Endothelial cell of umbilical vein (primary cell): ENCODE measurements at regions not wholly inside any gene's neighbourhood (a gene's known extent, or its start where the extent isn't known, plus 50 kb on each side); places are given as distances from the start of the nearest gene placed in this dataset.

Experiments
- BruUV-seq: library from RNA; stranded (reverse); fragments of 400-500 nt; replicated peaks from 2 replicates; lab custom pipeline; 2021; lab: Mats Ljungman, UMichigan
- CTCF ChIA-PET: fragments of 300-600, 350-600 bp; sonication (Branson Sonifier 250); formaldehyde crosslinking; loops from one replicate; lab custom pipeline; 2021; ENCODE audit warnings: antibody characterized with exemption, inconsistent platforms; lab: Charles Lee
- POLR2A ChIA-PET: fragments of 300-600, 350-600 bp; sonication (Branson Sonifier 250); formaldehyde crosslinking; loops from one replicate; lab custom pipeline; 2021; ENCODE audit warnings: antibody characterized with exemption, inconsistent platforms; lab: Charles Lee
- DNase-seq: peaks from one replicate; pipeline ENCODE4 v3.0.0-alpha.2; 2011; ENCODE audit warnings: low read depth, low spot score
- FAIRE-seq: peaks from 2 replicates; lab custom pipeline; 2011; peaks lifted over from hg19 to GRCh38; lab: Jason Lieb, UNC
- H2AFZ ChIP-seq: 2 replicates; pipeline ENCODE4 v1.6.0; 2012; ENCODE audit warnings: low read depth, low read length, control low read depth, inconsistent platforms
- H3K27ac ChIP-seq: 2 replicates; pipeline ENCODE4 v1.5.1; 2011; ENCODE audit warnings: low read depth, mild to moderate bottlenecking, control low read depth, low read length, moderate library complexity; ENCODE audit not compliant: insufficient read depth
- H3K27me3 ChIP-seq, 2 experiments: 2 replicates each; pipeline versions ENCODE4 v1.6.0 to v1.6.1; 2011; ENCODE audit warnings: low read length in 2 of 2, mixed read lengths in 1 of 2; ENCODE audit not compliant: control insufficient read depth in 2 of 2, insufficient read depth in 2 of 2
- H3K36me3 ChIP-seq, 2 experiments: 2 replicates in 1 of 2; 3 replicates in 1 of 2; pipeline ENCODE4 v1.5.1; 2011; ENCODE audit warnings: low read length in 2 of 2, mild to moderate bottlenecking in 1 of 2, moderate library complexity in 1 of 2; ENCODE audit not compliant: control insufficient read depth in 2 of 2, insufficient read depth in 2 of 2; ENCODE audit errors: extremely low read depth in 1 of 2
- H3K4me1 ChIP-seq: 3 replicates; pipeline ENCODE4 v1.5.1; 2011; ENCODE audit warnings: mild to moderate bottlenecking, low read length; ENCODE audit not compliant: control insufficient read depth, insufficient read depth; ENCODE audit errors: extremely low read depth
- H3K4me2 ChIP-seq: 2 replicates; pipeline ENCODE4 v1.6.1; 2011; ENCODE audit warnings: low read length, control low read depth, mixed read lengths; ENCODE audit not compliant: insufficient read depth
- H3K4me3 ChIP-seq, 3 experiments: fragments of 200-600 bp in 1 of 3; sonication (generic), shearing (Covaris generic) in 1 of 3; replicated peaks in 1 of 3; 2 replicates each; pipeline ENCODE4 v1.5.1; 2011 to 2016; ENCODE audit warnings: control low read depth in 3 of 3, low read length in 3 of 3, mild to moderate bottlenecking in 2 of 3, inconsistent platforms in 1 of 3, low read depth in 1 of 3, moderate library complexity in 1 of 3; ENCODE audit not compliant: insufficient read depth in 1 of 3
- H3K79me2 ChIP-seq: 2 replicates; pipeline ENCODE4 v1.6.0; 2012; ENCODE audit warnings: low read length, inconsistent platforms; ENCODE audit not compliant: control insufficient read depth, insufficient read depth
- H3K9ac ChIP-seq: replicated peaks from 2 replicates; pipeline ENCODE3; 2011; ENCODE audit warnings: low read length, control low read depth; ENCODE audit not compliant: insufficient read depth; ENCODE audit errors: extremely low read depth
- H3K9me1 ChIP-seq: replicated peaks from 3 replicates; pipeline ENCODE4 v1.6.0; 2011; ENCODE audit warnings: mild to moderate bottlenecking, low read length; ENCODE audit not compliant: control insufficient read depth, insufficient read depth; ENCODE audit errors: extremely low read depth
- H3K9me3 ChIP-seq: replicated peaks from 2 replicates; pipeline ENCODE4 v1.5.1; 2012; ENCODE audit warnings: low read length, inconsistent platforms; ENCODE audit not compliant: control insufficient read depth, insufficient read depth
- H4K20me1 ChIP-seq: replicated peaks from 2 replicates; pipeline ENCODE3; 2011; ENCODE audit warnings: mild to moderate bottlenecking, low read length; ENCODE audit not compliant: control insufficient read depth, insufficient read depth; ENCODE audit errors: extremely low read depth
- EZH2 ChIP-seq: IDR thresholded peaks from 2 replicates; pipeline ENCODE4 v1.6.1; 2012; ENCODE audit warnings: borderline replicate concordance, low read depth, mild to moderate bottlenecking, moderate library complexity, low read length, inconsistent platforms; ENCODE audit not compliant: severe bottlenecking
- FOS ChIP-seq: IDR thresholded peaks from 2 replicates; pipeline ENCODE4 v1.6.1; 2011; ENCODE audit warnings: mild to moderate bottlenecking, low read length, moderate library complexity, borderline replicate concordance; ENCODE audit not compliant: insufficient read depth
- GATA2 ChIP-seq: IDR thresholded peaks from 2 replicates; pipeline ENCODE4 v1.7.0; 2011; ENCODE audit warnings: low read depth, mild to moderate bottlenecking, moderate library complexity, mixed read lengths, low read length; ENCODE audit not compliant: insufficient read length, insufficient read depth
- JUN ChIP-seq: IDR thresholded peaks from 2 replicates; pipeline ENCODE4 v1.6.1; 2011; ENCODE audit warnings: borderline replicate concordance, low read depth; ENCODE audit not compliant: insufficient read length, insufficient read depth
- MYC ChIP-seq: IDR thresholded peaks from one replicate; pipeline ENCODE4 v1.6.1; 2011; ENCODE audit warnings: mild to moderate bottlenecking, low read depth, low read length
- POLR2A ChIP-seq: IDR thresholded peaks from 2 replicates; pipeline ENCODE4 v1.6.1; 2012; ENCODE audit warnings: low read depth, mild to moderate bottlenecking, control low read depth, low read length
- POLR2AphosphoS5 ChIP-seq: IDR thresholded peaks from 2 replicates; pipeline ENCODE4 v1.6.1; 2012; ENCODE audit warnings: low read depth, mild to moderate bottlenecking, control low read depth, low read length, moderate library complexity; ENCODE audit not compliant: insufficient read depth
- dilution Hi-C: fragments of 300-500 bp; cut with MboI; formaldehyde crosslinking; loops from one replicate; pipeline ENCODE4 v1.15.0; 2019; ENCODE audit warnings: low sequenced_read_pairs; ENCODE audit not compliant: extremely low pct_ligation_motif_present
- intact Hi-C: fragments of 100-400 bp; cut with micrococcal nuclease; formaldehyde crosslinking; loops from one replicate; pipeline ENCODE4 v1.10.0; 2022
- TF ChIP-seq, protein P1 (sequence below), 2 donors: IDR thresholded peaks; 1 replicate in 1 of 2; 2 replicates in 1 of 2; pipeline ENCODE4 v1.5.1; 2011; ENCODE audit warnings: low read length in 2 of 2, mild to moderate bottlenecking in 2 of 2, moderate library complexity in 2 of 2, control low read depth in 1 of 2, inconsistent platforms in 1 of 2, low read depth in 1 of 2; ENCODE audit not compliant: insufficient read depth in 1 of 2; ENCODE audit errors: extremely low read depth in 1 of 2
- TF ChIP-seq, protein P2 (sequence below): IDR thresholded peaks from 2 replicates; pipeline ENCODE4 v1.6.1; 2011; ENCODE audit not compliant: insufficient read depth, insufficient read length

DNA sequence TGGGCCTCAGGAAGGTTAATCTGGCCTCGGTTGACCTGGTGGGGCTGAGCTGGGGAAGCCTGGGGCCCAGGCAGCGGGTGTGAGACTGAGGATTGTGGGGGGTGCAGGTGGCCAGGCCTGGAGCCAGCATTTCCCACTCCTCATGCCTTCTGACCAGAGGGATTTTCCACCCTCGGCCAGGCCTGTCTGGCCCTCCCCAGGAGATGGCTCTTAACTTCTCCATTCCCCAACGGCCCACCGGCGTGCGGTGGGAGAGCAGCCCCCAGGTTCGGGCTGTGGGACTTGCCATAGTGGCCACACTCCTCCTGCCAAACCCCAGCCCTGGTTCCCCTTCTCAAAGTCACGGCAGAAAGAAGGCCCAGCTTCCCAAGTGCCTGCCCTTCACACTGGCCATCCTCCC is 126.5 kb upstream of the RUNX3 start:
- Histone ChIP-seq H3K36me3 (no peaks in the 10 kb centered on the region), H3K27me3 (no peaks in the 10 kb centered on the region), H3K9me3 (no peaks in the 10 kb centered on the region), H3K9me1 (no peaks in the 10 kb centered on the region), H3K9ac (no peak overlapping the region), H2AFZ (no peak overlapping the region), H3K4me3 (no peak overlapping the region), H3K79me2 (no peaks in the 10 kb centered on the region), H3K4me1 (no peaks in the 10 kb centered on the region), H3K4me2 (no peak overlapping the region), H4K20me1 (no peaks in the 10 kb centered on the region), H3K27ac (no peak overlapping the region)
- POLR2A ChIA-PET: no interaction called here
- no TSS peak for BruUV-seq
- FAIRE-seq (no peak), DNase-seq (no peak)
- CTCF ChIA-PET: interaction anchor here (1.9 kb wide), 1 partner anchor 19 kb away, joined by 7 read pairs; no protein-coding TSS in a partner anchor
- TF ChIP-seq, protein P1, sequence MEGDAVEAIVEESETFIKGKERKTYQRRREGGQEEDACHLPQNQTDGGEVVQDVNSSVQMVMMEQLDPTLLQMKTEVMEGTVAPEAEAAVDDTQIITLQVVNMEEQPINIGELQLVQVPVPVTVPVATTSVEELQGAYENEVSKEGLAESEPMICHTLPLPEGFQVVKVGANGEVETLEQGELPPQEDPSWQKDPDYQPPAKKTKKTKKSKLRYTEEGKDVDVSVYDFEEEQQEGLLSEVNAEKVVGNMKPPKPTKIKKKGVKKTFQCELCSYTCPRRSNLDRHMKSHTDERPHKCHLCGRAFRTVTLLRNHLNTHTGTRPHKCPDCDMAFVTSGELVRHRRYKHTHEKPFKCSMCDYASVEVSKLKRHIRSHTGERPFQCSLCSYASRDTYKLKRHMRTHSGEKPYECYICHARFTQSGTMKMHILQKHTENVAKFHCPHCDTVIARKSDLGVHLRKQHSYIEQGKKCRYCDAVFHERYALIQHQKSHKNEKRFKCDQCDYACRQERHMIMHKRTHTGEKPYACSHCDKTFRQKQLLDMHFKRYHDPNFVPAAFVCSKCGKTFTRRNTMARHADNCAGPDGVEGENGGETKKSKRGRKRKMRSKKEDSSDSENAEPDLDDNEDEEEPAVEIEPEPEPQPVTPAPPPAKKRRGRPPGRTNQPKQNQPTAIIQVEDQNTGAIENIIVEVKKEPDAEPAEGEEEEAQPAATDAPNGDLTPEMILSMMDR (IDR thresholded peaks at IDR 0.05; ENCODE audit: extremely low read depth in 1 of 2, insufficient read depth in 1 of 2, low read depth in 1 of 2, low read length in 2 of 2): no peak
- dilution Hi-C loops (no loop called here), intact Hi-C loops (no loop called here)

DNA sequence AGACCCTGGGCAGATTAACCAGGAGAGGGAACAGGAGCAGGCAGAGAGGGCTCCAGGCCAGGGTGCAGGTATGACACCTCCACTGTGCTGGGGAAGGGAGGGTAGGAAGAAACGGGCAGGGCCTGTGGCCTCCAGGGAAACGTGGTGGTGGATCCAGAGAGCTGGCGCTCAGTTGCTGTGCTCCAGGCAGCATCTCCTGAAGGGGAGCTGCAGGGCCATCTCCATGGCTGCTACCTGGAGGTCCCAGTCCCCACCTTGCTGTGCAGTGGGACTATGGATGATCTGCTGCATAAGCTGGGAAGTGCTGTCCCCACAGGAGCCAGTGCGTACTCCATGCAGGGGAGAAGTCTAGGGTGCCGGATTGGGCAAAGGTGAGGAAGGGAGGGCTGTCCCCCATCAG is 125.9 kb upstream of the RUNX3 start:
- Histone ChIP-seq H3K27ac (no peak overlapping the region), H3K9me1 (no peaks in the 10 kb centered on the region), H3K4me1 (no peaks in the 10 kb centered on the region), H3K36me3 (no peaks in the 10 kb centered on the region), H3K4me3 (no peak overlapping the region), H3K9ac (no peak overlapping the region), H2AFZ (no peak overlapping the region), H3K27me3 (no peaks in the 10 kb centered on the region), H3K79me2 (no peaks in the 10 kb centered on the region), H3K4me2 (no peak overlapping the region), H3K9me3 (no peaks in the 10 kb centered on the region), H4K20me1 (no peaks in the 10 kb centered on the region)
- dilution Hi-C loops: no loop called here
- ChIA-PET POLR2A (no interaction called here), CTCF (interaction anchor here (1.9 kb wide), 1 partner anchor 19 kb away, joined by 7 read pairs; no protein-coding TSS in a partner anchor)
- no peak for FAIRE-seq
- intact Hi-C loops: no loop called here
- no TSS peak for BruUV-seq
- no peak for TF ChIP-seq GATA2
- TF ChIP-seq MYC: no peak
- no peak for TF ChIP-seq FOS
- no peak for TF ChIP-seq EZH2
- TF ChIP-seq POLR2A: no peak
- TF ChIP-seq, protein P2, sequence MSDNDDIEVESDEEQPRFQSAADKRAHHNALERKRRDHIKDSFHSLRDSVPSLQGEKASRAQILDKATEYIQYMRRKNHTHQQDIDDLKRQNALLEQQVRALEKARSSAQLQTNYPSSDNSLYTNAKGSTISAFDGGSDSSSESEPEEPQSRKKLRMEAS: no peak
- TF ChIP-seq JUN: no peak
- TF ChIP-seq POLR2AphosphoS5: no peak
- TF ChIP-seq, protein P1 (IDR thresholded peaks at IDR 0.05; ENCODE audit: extremely low read depth in 1 of 2, insufficient read depth in 1 of 2, low read depth in 1 of 2, low read length in 2 of 2): no peak
- no peak for DNase-seq
